MCF 10A (cell line): ENCODE measurements at regions not wholly inside any gene's neighbourhood (a gene's known extent, or its start where the extent isn't known, plus 50 kb on each side); places are given as distances from the start of the nearest gene placed in this dataset.
"Not testable (repeated sequence)": the region's sequence is repeated elsewhere in the genome, so short reads cannot be mapped to it uniquely, and the experiment has no call there.

Experiments used
- BruUV-seq: library from RNA; stranded (reverse); fragments of 400-500 nt; replicated peaks from 2 replicates; lab custom pipeline; 2021; lab: Mats Ljungman, UMichigan
- CTCF ChIA-PET: fragments of 300-600 bp; sonication (Branson Sonifier 250); formaldehyde crosslinking; extraction: SDS; loops from one replicate; lab custom pipeline; 2021; ENCODE audit warnings: antibody characterized with exemption, inconsistent platforms; lab: Yijun Ruan, JAX
- POLR2A ChIA-PET: fragments of 300-600, 350-650 bp; sonication (Branson Sonifier 250); formaldehyde crosslinking; extraction: SDS; loops from one replicate; lab custom pipeline; 2020; ENCODE audit warnings: antibody characterized with exemption, inconsistent platforms; lab: Yijun Ruan, JAX
- DNase-seq: peaks from one replicate; pipeline ENCODE4 v3.0.0-alpha.2; 2018; ENCODE audit not compliant: unreplicated experiment
- H3K27ac Mint-ChIP-seq: one replicate; pipeline ENCODE4 v1.8.0; 2022; ENCODE audit warnings: mild to moderate bottlenecking, low read depth, mixed read lengths; ENCODE audit not compliant: unreplicated experiment
- H3K27me3 Mint-ChIP-seq: one replicate; pipeline ENCODE4 v1.8.0; 2022; ENCODE audit warnings: mixed read lengths; ENCODE audit not compliant: insufficient read depth, unreplicated experiment
- H3K36me3 Mint-ChIP-seq: one replicate; pipeline ENCODE4 v1.8.0; 2022; ENCODE audit warnings: mild to moderate bottlenecking, moderate library complexity, mixed read lengths; ENCODE audit not compliant: insufficient read depth, unreplicated experiment
- H3K4me1 Mint-ChIP-seq: one replicate; pipeline ENCODE4 v1.8.0; 2022; ENCODE audit warnings: mixed read lengths; ENCODE audit not compliant: insufficient read depth, unreplicated experiment
- H3K4me3 Mint-ChIP-seq: one replicate; pipeline ENCODE4 v1.8.0; 2022; ENCODE audit warnings: mild to moderate bottlenecking, moderate library complexity, mixed read lengths; ENCODE audit not compliant: unreplicated experiment
- H3K9me3 Mint-ChIP-seq: one replicate; pipeline ENCODE4 v1.8.0; 2022; ENCODE audit warnings: mixed read lengths; ENCODE audit not compliant: unreplicated experiment
- CTCF ChIP-seq: fragments of 200-600 bp; IDR thresholded peaks from one replicate; pipeline ENCODE4 v1.8.0; 2022; ENCODE audit warnings: antibody characterized with exemption, mild to moderate bottlenecking; ENCODE audit not compliant: unreplicated experiment
- intact Hi-C: fragments of 100-400 bp; cut with micrococcal nuclease; formaldehyde crosslinking; loops from 2 replicates; pipeline ENCODE4 v1.14.1; 2022

GRCh38 chr10:29227201-29227600 lies 61.7 kb upstream of the LYZL1 start:
- DNase-seq, result no peak
- Mint-ChIP-seq H3K27ac (no peak overlapping the region), H3K27me3 (peaks cover 79% of the 10 kb centered on the region), H3K9me3 (no peaks in the 10 kb centered on the region), H3K4me1 (no peaks in the 10 kb centered on the region), H3K36me3 (peaks cover 5% of the 10 kb centered on the region), H3K4me3 (no peak overlapping the region)
- BruUV-seq, result no TSS peak
- ChIA-PET POLR2A (no interaction called here), CTCF (no interaction called here)
- TF ChIP-seq CTCF, result no peak
- intact Hi-C loops, result no loop called here

GRCh38 chr10:29228562-29228961 lies 60.3 kb upstream of the LYZL1 start:
- intact Hi-C loops, result no loop called here
- H3K4me3 Mint-ChIP-seq, result no peak overlapping the region
- CTCF ChIA-PET, result interaction anchor here (1.0 kb wide), 1 partner anchor 158 kb away, joined by 4 read pairs; no protein-coding TSS in a partner anchor
- H3K4me1 Mint-ChIP-seq, result no peaks in the 10 kb centered on the region
- H3K27me3 Mint-ChIP-seq, result peaks cover 66% of the 10 kb centered on the region
- no peak for TF ChIP-seq CTCF
- BruUV-seq, result no TSS peak
- POLR2A ChIA-PET, result interaction anchor here (0.7 kb wide), 1 partner anchor 165 kb away, joined by 3 read pairs; no protein-coding TSS in a partner anchor
- no peak overlapping the region for H3K27ac Mint-ChIP-seq
- peaks cover 5% of the 10 kb centered on the region for H3K36me3 Mint-ChIP-seq
- no peaks in the 10 kb centered on the region for H3K9me3 Mint-ChIP-seq
- DNase-seq, result no peak

- no TSS peak for BruUV-seq
- no peak for DNase-seq
- H3K9me3 Mint-ChIP-seq, result no peaks in the 10 kb centered on the region
- POLR2A ChIA-PET, result interaction anchor here (0.7 kb wide), 1 partner anchor 166 kb away, joined by 3 read pairs; no protein-coding TSS in a partner anchor
- CTCF ChIA-PET, result interaction anchor here (0.6 to 1.6 kb wide), 2 partner anchors 10 to 1096 kb away, joined by 4 to 6 read pairs; no protein-coding TSS in a partner anchor
- no peak for TF ChIP-seq CTCF
- peaks cover 5% of the 10 kb centered on the region for H3K36me3 Mint-ChIP-seq
- intact Hi-C loops, result no loop called here
- no peak overlapping the region for H3K4me3 Mint-ChIP-seq
- no peaks in the 10 kb centered on the region for H3K4me1 Mint-ChIP-seq
- peaks cover 59% of the 10 kb centered on the region for H3K27me3 Mint-ChIP-seq
- H3K27ac Mint-ChIP-seq, result no peak overlapping the region
These were observed 59.6 kb upstream of the LYZL1 start for GRCh38 chr10:29229258-29229705.

GRCh38 chr10:29236910-29237309 lies 52.0 kb upstream of the LYZL1 start:
- POLR2A ChIA-PET, H3K4me3 Mint-ChIP-seq, intact Hi-C loops, CTCF ChIA-PET, H3K36me3 Mint-ChIP-seq, H3K27ac Mint-ChIP-seq, DNase-seq, H3K9me3 Mint-ChIP-seq, H3K4me1 Mint-ChIP-seq, BruUV-seq: not testable (repeated sequence)
- H3K27me3 Mint-ChIP-seq, result peaks cover 34% of the 10 kb centered on the region
